ENCODE measurements at regions not wholly inside any gene's neighbourhood (a gene's known extent, or its start where the extent isn't known, plus 50 kb on each side); places are given as distances from the start of the nearest gene placed in this dataset.
A peak's percentile ranks its signal among the peaks of the same experiment; 100 is the strongest.

DNA sequence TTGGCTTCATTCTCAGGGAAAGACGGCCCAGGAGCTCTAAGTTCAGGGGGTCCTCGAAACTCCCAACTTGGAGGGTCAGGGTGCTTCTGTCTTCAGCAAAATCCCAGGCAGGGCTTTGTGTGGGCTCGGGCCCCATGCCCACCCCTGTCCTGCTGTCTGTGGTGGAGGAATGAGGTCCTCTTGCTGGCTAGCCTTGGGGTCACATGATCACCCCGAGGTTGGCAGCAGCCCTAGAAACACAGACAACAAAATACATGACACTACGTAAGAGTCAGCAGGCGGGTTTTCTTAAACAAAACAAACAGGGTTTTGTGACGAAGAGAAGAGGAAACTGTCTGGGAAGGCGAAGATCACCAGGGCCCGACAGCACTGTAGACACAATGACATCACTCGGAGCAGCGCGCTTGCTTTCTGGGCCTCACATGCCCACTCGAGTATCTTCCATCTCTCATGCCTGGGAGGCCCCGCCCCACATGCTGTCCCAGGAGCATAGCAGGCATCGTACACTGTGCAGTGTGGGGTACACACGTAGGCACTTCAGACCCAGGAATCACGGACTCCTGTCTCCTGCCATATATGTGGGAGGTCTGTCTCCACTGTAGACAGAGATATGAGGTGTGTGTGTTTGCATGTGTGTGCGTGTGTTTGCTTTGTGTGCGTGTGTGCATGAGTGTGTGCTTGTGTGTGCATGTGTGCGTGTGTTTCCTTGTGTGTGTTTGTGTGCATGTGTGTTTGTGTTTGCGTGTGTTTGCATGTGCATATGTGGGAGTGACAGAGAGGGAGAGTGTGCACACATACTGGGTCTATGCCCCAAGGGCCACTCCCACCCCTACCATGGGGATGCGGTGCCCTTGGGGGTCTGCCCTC, 94.7 kb downstream of the SIK1 start:
- DNase-seq = no peak

DNA sequence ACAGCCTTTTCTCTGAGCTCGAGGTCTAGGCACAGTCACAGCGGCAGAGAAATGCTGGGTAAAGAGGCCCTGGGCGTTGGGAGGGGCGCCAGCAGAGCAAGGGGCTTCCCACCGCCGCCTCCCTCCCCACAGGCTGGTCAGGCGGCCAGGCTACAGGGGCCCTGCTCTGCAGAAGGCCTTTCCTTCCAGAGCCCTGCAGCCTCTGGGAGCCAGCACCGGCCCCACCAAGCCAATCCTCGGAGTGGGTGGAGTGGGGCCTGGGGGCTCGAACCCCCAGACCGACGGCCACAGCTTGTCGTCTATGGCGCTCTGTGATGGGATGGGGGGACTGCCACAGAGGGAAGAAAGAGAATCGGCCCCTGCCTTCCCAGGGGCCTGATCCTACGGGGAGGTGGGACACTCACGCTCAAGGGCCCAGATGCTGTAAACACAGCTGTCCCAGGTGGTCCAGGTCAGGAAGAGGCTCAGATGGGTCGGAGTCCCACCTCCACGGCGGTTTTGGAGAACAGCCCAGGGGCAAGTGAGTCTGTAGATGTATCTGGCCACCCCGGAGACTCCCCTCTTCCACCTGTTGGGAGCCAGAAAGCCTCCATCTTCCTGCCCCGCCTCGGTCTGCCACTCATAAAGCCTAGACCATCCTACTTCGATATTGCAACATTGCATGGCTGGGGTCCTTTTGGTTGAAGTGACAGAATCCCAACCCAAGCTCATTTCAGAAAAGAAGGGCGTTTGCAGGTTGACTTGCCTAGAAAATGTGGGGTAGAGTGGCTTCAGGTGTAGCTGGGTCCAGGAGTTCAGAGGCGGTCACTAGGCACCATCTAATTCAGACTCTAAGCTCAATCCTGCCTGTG, 95.6 kb downstream of the SIK1 start:
- no peak for DNase-seq

DNA sequence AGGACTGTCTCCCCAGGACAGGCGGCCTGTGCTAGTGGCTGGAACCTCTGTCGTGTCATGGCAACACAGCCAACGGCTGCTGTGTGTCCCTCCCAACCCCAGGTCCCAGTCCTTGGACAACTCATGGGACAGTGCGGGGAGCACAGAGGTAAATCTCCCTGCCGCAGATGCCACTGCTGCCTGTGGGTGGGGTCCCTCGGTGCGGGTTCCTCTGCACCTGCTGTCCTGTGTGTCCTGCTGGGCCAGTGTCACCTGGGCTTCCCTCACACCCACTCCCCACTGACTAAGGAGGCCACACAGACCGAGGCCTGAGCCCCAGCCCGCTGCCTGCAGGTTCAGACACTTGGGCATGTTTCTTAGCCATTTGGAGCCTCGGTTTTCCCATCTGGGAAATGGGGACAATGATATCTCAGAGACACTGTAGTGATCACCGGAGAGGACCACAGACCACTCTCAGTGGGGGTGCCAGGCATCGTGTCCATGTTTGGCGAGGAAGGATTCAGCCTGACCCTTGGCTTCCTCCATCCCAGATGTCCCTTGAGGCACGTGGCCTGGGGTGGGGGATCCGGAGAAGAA, 96.5 kb downstream of the SIK1 start:
- DNase-seq = no peak

DNA sequence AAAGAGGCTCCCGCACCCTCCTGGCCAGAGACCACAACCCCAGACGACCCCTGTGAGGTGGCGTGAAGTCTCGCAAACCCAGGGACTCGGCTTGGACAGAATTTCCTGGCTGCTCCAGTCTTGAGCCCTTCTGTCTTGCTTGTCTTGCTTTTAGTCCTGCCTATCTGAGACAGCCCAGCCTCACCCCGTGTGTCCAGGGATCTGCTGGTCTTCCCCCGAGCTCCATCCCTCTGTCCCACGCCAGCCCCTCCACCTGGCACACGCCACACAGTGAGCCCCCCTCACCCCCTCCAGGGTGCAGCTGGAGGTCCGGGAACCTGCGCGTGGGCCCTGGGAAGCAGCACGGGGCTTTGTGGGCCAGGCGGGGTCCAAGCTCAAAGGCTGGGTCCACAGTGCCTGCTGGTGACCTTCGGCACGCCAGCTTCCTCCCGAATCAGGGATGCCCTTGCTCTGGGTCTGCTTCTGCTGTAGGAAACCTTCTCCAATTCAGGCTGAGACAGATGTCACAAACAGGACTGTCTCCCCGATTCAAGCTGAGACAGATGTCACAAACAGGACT, 97.1 kb downstream of the SIK1 start:
- no peak for DNase-seq

DNA sequence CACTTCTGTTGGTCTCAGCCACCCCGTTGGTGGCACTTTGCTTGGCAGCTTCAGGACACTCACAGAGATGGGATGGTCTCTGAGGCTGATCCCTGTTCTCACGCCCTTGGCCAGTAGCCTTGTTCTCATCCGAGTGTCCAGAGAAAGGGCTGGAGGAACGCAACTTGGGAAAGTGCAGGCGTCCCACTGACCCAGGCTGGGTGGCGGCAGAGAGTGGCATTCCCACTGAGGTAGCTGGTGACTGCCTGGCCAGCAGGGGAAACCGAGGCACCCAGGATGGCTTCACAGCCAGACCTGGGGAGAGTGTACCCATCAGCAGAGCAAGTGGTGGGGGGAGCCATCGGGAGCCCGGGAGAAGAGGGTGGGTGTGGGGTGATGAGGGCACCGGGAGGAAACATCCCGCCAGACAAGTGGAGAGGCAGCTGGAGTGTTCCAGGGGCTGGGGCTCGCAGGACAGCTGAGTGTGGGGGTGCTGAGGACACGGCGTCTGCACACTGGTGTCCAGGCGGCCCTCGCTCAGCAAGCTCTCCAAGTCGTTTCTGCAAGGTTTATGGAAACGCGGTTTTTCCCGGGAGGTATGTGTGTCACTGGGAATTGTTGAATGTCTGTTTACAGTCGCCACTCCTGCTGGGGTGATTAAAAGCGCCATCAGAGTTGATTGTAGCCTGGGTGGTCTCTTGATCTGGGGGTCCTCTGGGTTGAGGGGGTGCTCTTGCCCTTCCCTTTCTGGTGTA, 97.8 kb downstream of the SIK1 start:
- no peak for DNase-seq

DNA sequence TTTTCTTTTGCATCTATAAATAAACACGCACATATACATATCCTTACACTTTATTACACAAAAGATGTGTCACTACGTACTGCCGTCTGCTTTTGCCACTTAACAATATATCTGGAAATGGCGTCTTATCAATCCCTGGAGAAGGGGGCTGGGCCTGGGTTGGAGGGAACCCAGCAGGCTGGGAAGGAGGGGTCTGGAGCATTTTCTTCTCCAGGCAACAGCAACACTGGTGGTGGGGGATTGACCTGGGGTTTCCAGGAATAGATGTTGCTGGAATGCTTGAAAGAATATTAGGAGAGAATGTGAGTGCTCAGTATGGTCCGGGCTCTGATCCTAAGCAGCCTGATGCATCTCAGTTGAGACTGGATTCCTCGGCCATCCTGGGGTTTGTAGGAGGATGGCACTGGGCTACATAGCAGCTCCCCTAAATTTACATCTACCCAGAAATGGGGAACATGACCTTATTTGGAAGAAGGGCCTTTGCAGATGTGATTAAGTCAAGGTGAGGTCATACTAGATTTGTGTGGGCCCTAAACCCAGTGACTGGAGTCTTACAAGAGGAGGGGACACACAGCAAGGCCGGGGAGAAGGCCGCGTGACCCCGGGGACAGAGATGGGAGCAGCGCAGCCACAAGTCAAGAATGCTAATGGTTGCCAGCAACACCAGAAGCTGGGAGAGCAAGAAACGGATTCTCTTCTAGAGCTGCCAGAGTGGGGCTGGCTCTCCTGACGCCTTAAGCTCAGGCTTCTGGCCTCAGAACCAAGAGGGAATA, 98.6 kb downstream of the SIK1 start:
- no peak for DNase-seq

DNA sequence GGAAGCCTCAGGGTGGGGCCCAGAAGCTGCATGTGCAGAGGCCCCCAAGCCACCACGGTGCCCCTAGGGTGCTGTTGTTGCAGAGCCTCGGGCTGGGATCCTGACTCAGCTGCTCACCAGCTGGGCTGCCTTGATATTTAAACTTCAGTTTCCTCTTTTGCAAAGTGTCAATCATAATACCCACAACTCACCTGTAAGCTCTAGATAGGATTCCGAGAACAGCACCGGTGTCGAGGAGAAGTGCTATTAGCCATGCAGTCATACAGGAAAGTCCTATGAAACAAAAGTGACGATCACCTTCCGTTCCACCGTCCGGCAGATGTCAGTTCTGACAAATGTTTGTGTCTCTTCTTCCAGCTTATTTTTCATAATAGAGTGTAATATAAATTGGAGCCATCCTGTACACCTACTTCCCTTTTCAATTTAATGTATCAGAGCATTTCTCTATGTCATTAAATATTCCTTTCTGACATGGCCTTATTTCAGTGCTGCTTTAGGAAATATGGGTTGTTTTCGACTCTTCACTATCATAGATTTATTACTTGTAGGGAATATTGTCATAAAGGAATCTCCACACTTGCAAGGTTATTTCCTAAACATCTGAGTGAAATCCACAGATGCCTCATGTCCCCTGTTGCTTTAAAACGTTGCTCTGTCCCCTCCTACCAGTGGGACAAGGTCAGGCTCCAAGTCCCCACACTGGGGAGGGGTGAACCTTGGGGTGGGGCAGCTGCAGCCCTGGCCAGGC, 100.8 kb downstream of the SIK1 start:
- no peak for DNase-seq

DNA sequence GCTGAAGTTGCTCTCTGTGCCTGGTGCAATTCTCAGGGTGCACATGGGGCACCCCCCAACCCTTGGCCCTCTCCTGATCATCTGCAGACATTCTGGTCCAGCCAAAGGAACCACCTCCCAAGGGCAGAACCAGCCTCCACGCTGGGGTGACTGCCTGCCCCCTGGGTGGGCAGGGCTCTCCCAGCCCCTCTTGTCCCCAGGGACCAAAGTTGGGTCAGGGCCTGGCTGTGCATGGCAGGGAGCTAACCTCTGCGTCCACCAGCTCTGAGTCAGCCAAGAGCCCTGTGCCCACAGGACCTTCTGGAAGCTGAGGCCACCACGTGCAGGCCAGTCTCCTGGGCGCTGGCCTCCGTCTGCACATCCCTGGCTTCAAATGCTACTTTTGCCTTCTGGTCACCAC, 101.9 kb downstream of the SIK1 start:
- no peak for DNase-seq

DNA sequence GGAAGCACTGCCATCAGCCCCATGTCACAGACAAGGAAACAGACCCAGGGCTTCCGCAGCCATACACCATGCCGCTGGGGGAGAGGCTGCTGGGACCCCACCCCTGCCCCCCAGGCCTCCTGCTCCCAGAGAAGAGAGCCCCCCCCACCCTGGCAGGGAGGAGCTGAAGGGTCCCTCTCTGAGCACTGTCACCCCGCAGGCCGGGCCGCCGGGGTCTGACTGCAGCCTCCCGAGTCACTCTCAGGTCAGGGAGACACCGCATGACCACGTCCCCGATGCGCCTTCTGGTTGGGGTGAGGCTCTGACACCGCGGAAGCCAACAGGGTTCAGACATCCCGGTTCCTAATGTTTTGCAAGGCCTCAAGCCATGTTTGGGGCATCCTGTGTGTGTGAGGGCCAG, 102.3 kb downstream of the SIK1 start:
- DNase-seq = no peak

DNA sequence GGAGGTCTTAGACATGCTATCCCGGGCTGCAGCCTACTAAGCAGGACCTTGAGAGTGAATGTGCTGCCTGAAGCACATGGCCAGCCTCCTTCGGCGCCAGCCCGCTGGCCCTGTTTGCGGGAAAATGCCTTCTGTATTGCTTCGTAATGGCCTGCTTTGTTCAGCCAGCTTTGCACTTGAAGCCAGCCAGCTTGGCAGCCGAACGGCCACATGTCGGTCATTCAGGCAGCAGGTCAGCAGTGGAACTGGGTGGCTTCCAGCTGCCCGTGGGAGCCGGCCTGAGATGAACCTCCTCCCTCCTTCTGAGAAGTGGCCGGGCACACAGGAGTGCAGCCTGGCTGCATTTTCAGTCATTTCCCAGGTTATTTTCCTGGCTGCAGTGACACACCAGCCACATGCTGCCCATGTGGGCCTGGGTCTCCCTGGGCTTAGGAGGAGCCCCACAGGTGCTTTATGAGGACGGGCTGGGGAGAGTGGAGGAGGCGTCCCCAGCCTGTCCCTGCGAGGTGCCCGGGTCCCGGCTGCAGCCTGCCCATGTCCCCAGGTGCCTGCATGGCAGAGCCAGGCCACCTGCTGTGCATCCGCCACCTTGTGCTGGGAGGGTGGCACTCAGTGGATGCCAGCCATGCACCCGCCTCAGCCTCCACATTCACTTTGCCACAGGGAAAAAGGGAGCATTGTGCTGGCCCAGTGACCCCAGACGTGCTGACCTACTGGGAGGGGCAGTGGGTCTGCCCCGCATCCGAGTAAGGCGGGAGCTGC, 103.5 kb downstream of the SIK1 start:
- no peak for DNase-seq

DNA sequence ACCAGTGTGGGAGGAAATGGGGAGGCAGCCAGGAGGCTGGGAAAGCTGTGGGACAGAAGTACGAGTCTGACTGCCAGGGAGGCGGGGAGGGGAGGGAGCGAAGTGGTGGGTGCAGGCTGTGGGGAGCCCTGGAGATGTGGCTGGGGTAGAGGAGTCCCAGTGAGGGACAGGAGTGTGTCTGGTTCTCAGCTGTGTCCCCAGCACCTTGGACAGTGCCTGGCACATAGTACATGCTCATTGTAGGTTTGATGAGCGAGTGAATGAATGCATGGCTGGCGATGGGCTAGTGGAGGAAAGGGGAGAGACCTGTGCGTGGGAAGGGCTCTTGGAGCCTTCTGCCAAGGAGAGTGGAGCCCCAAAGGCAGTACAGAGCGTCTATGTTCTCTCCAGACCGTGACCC, 104.1 kb downstream of the SIK1 start:
- DNase-seq = no peak

DNA sequence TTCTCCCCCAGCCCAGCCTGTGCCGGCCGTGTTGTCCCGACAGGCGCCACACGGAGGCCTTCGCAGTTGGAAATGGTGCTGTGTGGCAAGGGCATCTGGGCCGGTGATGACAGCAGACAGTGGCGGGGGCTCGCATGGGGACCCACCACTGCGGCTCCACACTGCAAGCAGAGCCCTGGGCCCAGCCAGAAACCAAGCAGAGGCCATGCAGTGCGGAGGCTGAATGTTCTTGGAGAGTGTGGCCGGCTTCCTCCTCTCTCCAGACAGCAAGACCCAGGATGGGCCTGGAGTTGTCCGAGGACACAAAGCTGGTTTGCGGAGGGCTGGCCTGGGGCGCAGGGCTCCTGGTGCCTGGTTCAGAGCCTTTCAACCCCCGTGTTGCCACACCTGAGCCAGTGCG, 104.6 kb downstream of the SIK1 start:
- DNase-seq = no peak

DNA sequence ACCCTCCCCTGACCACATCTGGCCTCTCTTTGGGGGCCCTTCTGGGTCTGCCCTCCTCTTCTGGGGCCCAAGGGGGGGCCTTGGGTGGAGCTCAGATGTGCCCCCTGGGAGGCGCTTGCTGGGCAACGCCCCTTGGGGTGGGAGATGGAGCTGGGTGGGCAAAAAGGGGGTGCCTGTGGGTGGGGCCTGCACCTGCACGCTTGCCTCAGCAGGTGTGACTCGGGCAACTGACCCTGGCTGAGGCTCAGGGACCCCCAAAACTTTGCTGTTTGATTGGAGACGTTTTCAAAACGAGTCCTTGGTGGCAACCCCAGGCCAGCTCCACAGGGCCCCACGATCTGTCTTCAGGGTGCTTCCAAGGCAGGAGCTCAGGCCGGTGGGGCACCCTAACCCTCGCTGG, 105.3 kb downstream of the SIK1 start:
- no peak for DNase-seq

DNA sequence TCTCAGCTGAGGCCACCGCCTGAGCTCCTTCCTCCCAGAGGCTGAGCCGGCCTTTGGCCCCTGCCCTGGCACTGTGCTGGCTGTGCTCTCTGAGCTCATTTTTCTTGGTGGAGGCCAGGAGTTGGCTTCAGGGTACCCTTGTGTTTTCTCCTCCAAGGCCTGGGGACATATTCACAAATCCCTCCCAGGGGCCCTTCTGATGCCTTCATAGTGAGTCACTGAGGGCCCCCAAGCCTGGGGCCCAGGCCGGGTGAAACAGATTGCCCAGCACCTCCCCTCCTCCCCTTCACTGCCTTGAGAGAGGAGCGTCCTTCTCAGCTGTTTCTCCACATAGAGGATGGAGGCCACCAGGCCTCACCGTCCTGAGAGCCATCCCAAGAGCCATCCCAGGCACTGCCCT, 105.8 kb downstream of the SIK1 start:
- DNase-seq = no peak

DNA sequence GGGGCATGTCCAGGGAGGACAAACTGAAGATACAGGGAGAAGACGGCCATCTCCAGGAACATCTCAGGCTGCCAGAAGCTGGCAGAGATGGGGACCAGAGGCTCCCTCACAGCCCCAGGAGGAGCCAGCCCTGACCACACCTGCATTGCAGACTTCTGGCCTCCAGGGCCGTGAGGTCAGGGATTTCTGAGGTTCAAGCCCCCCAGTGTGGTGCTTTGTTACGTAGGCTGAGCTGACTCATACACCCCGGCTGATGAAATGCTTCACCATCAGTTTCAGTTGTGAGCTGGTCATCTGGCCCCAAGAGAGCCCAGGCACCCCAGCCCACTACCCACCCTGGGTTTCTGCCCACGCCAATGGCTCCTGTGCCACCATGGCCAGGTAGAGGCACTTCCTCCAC, 106.4 kb downstream of the SIK1 start:
- no peak for DNase-seq

DNA sequence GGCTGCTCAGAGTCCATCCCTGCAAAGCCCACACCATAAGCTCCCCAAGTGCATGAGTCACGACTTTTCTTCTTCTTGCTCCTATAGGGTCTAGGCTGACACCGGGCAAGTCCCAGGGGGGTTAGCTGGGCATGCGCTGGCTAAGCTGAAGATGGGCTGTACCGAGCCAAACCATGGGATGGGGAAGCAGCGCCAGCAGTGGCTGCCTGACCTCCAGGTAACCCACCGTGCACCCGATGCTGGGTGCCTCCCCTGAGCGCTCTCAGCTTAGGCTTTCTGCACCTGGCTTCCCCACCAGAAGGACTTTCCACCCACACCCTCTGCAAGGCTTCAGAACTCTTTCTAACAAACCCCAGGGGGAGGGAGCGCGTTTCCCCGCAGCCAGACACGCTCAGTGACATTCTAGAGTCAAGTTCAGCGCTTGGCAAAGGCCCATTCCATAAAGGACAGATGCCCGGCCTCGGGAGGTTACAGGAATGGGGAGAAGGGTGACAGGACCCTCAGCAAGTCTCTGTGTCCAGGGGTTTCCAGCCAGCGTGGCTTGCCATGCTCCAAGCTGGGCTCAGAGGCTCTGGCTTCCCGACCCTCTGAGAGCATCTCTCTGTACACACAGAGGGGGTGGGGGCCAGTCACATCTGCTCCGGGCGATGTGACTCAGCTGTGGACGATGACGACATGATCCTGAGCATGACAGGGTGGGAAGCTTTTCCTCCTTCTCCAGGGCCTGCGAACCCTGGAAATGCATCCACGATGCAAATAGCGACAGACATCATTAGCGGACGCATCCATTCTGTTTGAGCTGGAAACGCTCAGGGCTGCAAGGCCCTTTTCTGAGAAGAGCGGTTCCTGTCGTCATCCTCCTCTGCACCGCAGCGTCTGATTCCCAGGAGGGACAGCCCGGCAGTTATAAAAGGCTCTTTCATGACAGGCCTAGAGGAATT, 107.8 kb downstream of the SIK1 start:
- DNase-seq = peak; percentile 28 to 66

DNA sequence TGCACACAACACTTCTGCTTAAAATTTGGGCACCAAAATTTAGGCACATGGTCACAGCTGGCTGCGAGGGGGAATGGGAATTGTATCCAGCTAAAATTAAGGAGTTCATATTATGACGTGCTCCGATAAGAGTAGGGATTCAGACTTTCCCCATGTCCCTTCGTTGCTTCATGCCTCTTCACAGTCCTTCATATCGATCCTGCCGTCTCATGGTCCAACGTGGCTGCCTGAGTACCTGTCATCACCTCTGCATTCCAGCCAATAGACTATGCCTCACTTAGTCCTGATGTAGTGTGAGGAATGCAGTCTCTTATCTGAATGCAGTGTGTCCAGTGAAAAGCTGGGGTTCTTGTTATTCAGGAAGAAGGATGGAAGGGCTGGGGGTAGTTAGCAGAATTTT, 108.6 kb downstream of the SIK1 start:
- DNase-seq = no peak

DNA sequence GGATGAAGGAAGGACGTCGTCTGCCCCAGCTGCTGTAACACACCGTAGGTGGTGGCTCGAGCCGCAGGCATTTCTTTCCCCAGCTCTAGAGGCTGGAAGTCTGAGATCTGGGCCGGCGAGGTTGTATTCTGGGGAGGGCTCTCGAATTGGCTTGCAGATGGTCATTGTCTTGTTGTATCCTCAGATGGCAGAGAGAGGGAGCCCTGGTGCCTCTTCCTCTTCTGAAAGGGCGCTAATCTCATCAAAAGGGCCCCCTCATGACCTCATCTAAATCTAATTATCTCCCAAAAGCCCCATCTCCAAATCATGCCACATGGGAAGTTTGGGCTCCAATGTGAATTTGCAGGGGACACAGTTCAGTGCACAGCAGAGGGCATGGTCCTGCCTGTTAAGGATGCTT, 109.0 kb downstream of the SIK1 start:
- DNase-seq = no peak

DNA sequence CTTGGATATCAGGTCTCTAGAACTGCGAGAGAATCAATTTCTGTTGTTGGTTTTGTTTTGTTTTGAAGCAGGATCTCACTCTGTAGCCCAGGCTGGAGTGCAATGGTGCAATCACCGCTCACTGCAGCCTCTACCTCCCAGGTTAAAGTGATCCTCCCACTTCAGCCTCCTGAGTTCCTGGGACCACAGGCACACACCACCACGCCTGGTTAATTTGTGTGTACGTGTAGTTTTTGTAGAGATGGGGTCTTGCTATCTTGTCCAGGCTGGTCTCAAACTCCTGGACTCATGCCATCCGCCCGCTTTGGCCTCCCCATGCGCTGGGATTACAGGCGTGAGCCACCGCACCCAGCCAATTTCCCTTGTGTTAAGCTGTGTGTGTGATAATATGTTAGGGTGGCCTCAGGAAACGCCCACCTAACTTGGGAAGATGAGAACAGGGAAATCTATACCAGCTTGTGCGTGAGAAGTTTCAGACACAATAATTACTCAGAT, 109.6 kb downstream of the SIK1 start:
- no peak for DNase-seq

All from NCI-H187 (cell line).